ENCODE measurements at regions not wholly inside any gene's neighbourhood (a gene's known extent, or its start where the extent isn't known, plus 50 kb on each side); places are given as distances from the start of the nearest gene placed in this dataset.
"Not testable (repeated sequence)": the region's sequence is repeated elsewhere in the genome, so short reads cannot be mapped to it uniquely, and the experiment has no call there.

DNA sequence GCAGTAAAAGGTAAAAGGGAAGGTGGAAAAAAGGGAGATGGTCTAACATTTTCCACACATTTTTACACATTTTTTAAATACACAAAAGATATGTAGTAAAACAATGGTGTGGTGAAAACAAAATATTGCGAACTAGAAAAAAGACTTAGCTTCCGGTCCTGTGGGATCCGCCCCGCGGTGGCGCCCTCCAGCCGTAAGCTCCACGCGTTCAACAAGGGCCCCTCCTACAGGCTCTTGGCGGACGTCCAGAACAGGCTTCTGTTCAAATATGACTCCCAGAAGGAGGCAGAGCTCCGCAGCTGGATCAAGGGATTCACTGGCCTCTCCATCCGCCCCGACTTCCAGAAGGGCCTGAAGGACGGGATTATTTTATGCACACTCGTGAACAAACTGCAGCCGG lies 134.1 kb upstream of the TEKT4 start:
- peak; percentile 28 for DNase-seq
- not testable (repeated sequence) for H2AK5ac ChIP-seq (ENCODE audit: insufficient read length, low read length); H2BK5ac ChIP-seq (ENCODE audit: insufficient read length, low read length); H3K79me1 ChIP-seq (ENCODE audit: insufficient read depth, low read depth, low read length, poor library complexity, severe bottlenecking); H3K4ac ChIP-seq (ENCODE audit: low read depth, low read length); H2BK20ac ChIP-seq (ENCODE audit: low read depth, low read length, poor library complexity, severe bottlenecking); H3K23ac ChIP-seq (ENCODE audit: insufficient read length, low read depth, low read length); H4K5ac ChIP-seq (ENCODE audit: insufficient read length, low read depth, low read length); H3K4me1 Mint-ChIP-seq; H3K9me3 ChIP-seq (ENCODE audit: control insufficient read depth, low read depth, low read length); H4K20me1 ChIP-seq (ENCODE audit: control insufficient read depth, insufficient read depth, insufficient read length); H4K91ac ChIP-seq (ENCODE audit: insufficient read length, low read depth, low read length); H3K4me1 ChIP-seq (ENCODE audit: insufficient read depth, low read length); H3K4me2 ChIP-seq (ENCODE audit: insufficient read depth, insufficient read length, low read length); H3K4me3 Mint-ChIP-seq; H3K27me3 Mint-ChIP-seq (ENCODE audit: low read depth); H2BK12ac ChIP-seq (ENCODE audit: insufficient read length, low read depth, low read length); H3T11ph ChIP-seq (ENCODE audit: low read length); H2BK120ac ChIP-seq (ENCODE audit: low read depth, low read length, poor library complexity, severe bottlenecking); H2AFZ ChIP-seq (ENCODE audit: low read length); H3K56ac ChIP-seq (ENCODE audit: insufficient read length, low read depth, low read length); H3K18ac ChIP-seq (ENCODE audit: insufficient read length, low read depth, low read length); H3K23me2 ChIP-seq (ENCODE audit: insufficient read length, low read depth, low read length, poor library complexity, severe bottlenecking); H3K9ac ChIP-seq (ENCODE audit: extremely low read depth, insufficient read length, low read length); H3K27me3 ChIP-seq (ENCODE audit: insufficient read depth, low read length); H2BK15ac ChIP-seq (ENCODE audit: low read depth, low read length); H3K27ac ChIP-seq (ENCODE audit: insufficient read length, low read depth, low read length); H3K36me3 Mint-ChIP-seq (ENCODE audit: insufficient read depth in 1 of 3, low read depth in 3 of 3); H3K14ac ChIP-seq (ENCODE audit: insufficient read depth, low read length); H4K8ac ChIP-seq (replicated peaks; ENCODE audit: insufficient read length, low read depth, low read length); H3K27ac Mint-ChIP-seq; H3K79me2 ChIP-seq (ENCODE audit: insufficient read depth, low read length)
- no CpG with 5 or more reads among the region's 17 CpGs for whole genome bisulfite sequencing (ENCODE audit: extremely low coverage, insufficient read length, low lambda C conversion rate)
- H3K9me3 Mint-ChIP-seq: peaks cover 59 to 70% of the 10 kb centered on the region in 2 experiments

DNA sequence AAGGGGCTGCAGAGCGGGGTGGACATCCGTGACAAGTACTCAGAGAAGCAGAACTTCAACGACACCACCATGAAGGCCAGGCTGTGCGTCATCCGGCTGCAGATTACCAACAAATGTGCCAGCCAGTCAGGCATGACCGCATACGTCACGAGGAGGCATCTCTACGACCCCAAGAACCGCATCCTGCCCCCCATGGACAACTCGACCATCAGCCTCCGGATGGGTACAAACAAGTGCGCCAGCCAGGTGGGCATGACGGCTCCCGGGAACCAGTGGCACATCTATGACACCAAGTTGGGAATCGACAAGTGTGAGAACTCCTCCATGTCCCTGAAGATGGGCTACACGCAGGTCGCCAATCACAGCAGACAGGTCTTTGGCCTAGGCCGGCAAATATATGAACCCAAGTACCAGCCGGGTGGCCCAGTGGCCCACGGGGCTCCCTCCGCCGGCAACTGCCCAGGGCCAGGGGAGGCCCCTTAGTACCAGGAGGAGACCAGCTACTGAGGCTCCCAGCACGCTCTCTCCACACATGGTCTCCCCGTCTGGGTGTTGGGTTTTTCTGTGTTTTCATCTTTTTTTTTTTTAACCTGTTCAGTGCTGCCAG lies 133.4 kb upstream of the TEKT4 start:
- WGBS (ENCODE audit: extremely low coverage, insufficient read length, low lambda C conversion rate): no CpG with 5 or more reads among the region's 25 CpGs
- H3K27me3 Mint-ChIP-seq (ENCODE audit: low read depth); H3K27ac Mint-ChIP-seq; H3T11ph ChIP-seq (ENCODE audit: low read length); H2BK5ac ChIP-seq (ENCODE audit: insufficient read length, low read length); H2BK20ac ChIP-seq (ENCODE audit: low read depth, low read length, poor library complexity, severe bottlenecking); H3K27me3 ChIP-seq (ENCODE audit: insufficient read depth, low read length); H3K4me1 ChIP-seq (ENCODE audit: insufficient read depth, low read length); H3K9me3 ChIP-seq (ENCODE audit: control insufficient read depth, low read depth, low read length); H4K8ac ChIP-seq (replicated peaks; ENCODE audit: insufficient read length, low read depth, low read length); H2BK12ac ChIP-seq (ENCODE audit: insufficient read length, low read depth, low read length); H3K23ac ChIP-seq (ENCODE audit: insufficient read length, low read depth, low read length); H3K4me2 ChIP-seq (ENCODE audit: insufficient read depth, insufficient read length, low read length); H2BK15ac ChIP-seq (ENCODE audit: low read depth, low read length); H3K4me1 Mint-ChIP-seq; H2AK5ac ChIP-seq (ENCODE audit: insufficient read length, low read length); DNase-seq; H3K4me3 Mint-ChIP-seq; H4K91ac ChIP-seq (ENCODE audit: insufficient read length, low read depth, low read length); H4K20me1 ChIP-seq (ENCODE audit: control insufficient read depth, insufficient read depth, insufficient read length); H3K27ac ChIP-seq (ENCODE audit: insufficient read length, low read depth, low read length); H3K56ac ChIP-seq (ENCODE audit: insufficient read length, low read depth, low read length); H2BK120ac ChIP-seq (ENCODE audit: low read depth, low read length, poor library complexity, severe bottlenecking); H3K4ac ChIP-seq (ENCODE audit: low read depth, low read length); H4K5ac ChIP-seq (ENCODE audit: insufficient read length, low read depth, low read length); H3K79me1 ChIP-seq (ENCODE audit: insufficient read depth, low read depth, low read length, poor library complexity, severe bottlenecking); H3K18ac ChIP-seq (ENCODE audit: insufficient read length, low read depth, low read length); H2AFZ ChIP-seq (ENCODE audit: low read length); H3K23me2 ChIP-seq (ENCODE audit: insufficient read length, low read depth, low read length, poor library complexity, severe bottlenecking); H3K9ac ChIP-seq (ENCODE audit: extremely low read depth, insufficient read length, low read length); H3K36me3 Mint-ChIP-seq (ENCODE audit: insufficient read depth in 1 of 3, low read depth in 3 of 3); H3K14ac ChIP-seq (ENCODE audit: insufficient read depth, low read length); H3K79me2 ChIP-seq (ENCODE audit: insufficient read depth, low read length): not testable (repeated sequence)
- peaks cover 64 to 74% of the 10 kb centered on the region in 2 experiments for H3K9me3 Mint-ChIP-seq
